Suppressor macrophage treated with lipopolysaccharide for 4 hours (primary cell): ENCODE measurements at regions not wholly inside any gene's neighbourhood (a gene's known extent, or its start where the extent isn't known, plus 50 kb on each side); places are given as distances from the start of the nearest gene placed in this dataset.

Source experiments
- DNase-seq: peaks from one replicate; pipeline ENCODE4 v3.0.0-alpha.2; 2020

GRCh38 chr4:155510771-155511170, 134.0 kb upstream of the MAP9 start:
- no peak for DNase-seq

DNA sequence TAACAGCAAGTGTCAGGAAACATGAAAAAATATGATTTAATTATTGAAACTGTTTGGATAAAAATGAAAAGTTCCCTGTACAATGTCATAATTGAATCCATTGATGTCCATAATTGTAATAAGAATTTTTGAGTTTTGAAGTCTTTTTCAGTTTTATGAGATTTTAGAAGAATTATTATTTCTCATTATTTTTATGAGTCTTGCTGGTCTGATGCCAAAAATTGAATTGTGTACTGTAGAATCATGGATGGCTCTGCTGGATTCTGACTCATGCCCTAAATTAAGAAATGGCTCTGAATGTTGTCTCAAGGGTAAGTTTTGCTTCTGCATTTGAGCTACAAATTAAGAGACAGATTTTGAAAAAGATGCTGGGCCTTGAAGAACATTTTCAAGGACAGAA, 132.8 kb upstream of the MAP9 start:
- DNase-seq: peak; percentile 57

GRCh38 chr4:155506745-155507144, 130.0 kb upstream of the MAP9 start:
- no peak for DNase-seq

DNA sequence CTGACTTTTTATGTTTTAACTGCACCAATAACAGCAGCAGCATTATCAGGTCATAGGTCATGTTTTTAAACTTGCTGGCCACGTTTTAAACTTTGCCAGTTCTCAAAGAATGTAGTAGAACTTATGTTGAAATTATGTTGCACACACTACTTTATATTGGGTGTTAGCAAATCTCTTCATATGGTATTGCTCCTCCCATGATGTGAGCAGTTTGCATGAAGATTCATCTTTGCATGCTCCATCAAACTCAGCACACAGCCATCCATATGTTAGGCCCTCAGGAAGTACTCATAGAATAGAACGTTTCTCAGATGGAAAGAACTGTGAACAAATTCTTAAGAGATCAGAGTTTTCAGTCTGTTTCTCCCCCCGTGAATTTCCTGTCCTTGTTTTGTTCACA, 128.6 kb upstream of the MAP9 start:
- no peak for DNase-seq

- no peak for DNase-seq
Observed at GRCh38 chr4:155497306-155497705, 120.5 kb upstream of the MAP9 start.

DNA sequence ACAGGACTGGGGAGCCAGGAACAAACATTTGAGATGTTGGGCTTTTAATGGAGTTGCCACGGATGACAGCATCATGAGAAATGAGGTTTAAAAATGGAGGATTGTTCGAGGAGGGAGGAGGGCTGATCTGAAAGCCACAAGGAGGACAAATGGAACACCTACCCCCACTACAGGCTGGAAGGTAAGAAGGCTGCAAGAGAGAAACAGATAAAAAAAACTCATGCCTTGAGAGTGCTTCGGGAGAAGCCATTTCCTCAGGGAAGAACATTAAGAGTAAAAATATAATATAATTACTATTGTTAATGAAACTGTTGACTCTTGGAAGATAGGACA, 119.5 kb upstream of the MAP9 start:
- no peak for DNase-seq

DNA sequence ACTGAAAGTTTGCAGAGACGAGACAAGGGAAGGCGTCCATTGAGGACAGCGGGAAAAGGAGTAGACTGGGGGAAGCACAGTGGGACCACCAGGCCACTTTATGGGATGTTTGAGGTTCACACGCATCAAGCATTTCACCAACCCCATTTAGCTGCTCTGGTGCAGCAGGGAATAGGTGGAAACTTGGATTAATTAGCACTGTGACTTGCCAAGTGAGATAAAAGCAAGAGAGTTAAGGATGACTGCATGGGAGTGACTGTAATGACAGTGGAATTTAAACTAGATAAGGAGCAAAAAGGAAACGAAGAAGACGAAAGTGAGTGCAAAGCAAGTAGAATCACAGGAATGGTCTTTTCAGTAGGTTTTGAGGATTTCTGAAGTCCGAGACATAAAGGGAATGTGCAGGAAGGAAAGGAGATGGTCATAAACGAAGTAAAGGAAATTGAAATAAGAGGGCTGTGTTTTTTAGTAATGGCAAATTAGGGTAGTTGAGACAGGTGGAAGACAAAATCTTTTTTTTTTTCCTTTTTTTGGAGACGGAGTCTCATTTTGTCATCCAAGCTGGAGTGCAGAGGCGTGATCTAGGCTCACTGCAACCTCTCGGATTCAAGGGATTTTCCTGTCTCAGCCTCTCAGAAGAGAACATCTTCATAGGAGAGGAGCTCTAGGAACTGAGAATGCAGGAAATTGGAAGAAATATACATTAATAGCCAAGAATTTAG, 119.0 kb upstream of the MAP9 start:
- DNase-seq: no peak

- DNase-seq: no peak
Observed at GRCh38 chr4:155494037-155494718, 117.4 kb upstream of the MAP9 start.

- DNase-seq: no peak
Observed at GRCh38 chr4:155491336-155492120, 114.8 kb upstream of the MAP9 start.

- DNase-seq: no peak
Observed at GRCh38 chr4:155489271-155489670, 112.5 kb upstream of the MAP9 start.

DNA sequence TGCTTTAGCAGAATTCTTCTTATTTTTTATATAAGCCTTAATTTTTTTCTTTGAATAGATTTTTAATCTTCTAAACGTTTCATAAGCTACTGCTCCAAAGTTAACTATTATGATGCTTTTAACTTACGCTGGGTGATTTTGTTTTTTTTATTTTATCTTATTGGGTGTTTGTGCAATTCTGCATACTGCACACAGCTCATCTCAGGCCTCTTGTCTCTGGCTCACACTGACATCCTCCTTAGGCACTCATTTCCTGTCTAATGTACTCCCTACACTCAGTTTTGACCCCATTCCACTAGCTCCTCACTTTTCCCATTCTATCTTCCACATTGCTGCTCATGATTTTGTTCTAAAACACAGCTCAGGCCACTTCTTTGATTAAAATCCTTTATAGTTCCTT, 111.9 kb upstream of the MAP9 start:
- DNase-seq: no peak

- DNase-seq: peak; percentile 18
Observed at GRCh38 chr4:155487210-155487609, 110.4 kb upstream of the MAP9 start.

DNA sequence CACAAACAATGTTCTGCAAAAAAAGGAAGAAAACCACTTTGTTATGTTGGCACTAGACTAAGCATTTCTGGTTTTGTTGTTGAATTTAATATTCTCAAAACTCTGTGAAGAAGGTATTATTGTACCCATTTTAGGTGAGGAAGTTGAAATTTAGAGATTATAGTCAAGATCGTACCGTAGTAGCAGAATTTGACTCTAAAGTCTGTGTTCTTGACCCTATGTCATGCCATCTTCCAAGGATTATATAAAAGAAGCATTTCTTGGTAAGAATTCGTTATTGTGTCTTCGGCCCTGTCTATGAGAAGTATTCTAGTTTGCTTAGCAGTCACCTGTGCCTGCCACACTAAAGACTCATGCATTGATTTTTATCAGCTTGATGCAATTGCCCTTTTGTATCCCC, 104.4 kb upstream of the MAP9 start:
- DNase-seq: no peak

- no peak for DNase-seq
Observed at GRCh38 chr4:155479835-155480234, 103.1 kb upstream of the MAP9 start.

DNA sequence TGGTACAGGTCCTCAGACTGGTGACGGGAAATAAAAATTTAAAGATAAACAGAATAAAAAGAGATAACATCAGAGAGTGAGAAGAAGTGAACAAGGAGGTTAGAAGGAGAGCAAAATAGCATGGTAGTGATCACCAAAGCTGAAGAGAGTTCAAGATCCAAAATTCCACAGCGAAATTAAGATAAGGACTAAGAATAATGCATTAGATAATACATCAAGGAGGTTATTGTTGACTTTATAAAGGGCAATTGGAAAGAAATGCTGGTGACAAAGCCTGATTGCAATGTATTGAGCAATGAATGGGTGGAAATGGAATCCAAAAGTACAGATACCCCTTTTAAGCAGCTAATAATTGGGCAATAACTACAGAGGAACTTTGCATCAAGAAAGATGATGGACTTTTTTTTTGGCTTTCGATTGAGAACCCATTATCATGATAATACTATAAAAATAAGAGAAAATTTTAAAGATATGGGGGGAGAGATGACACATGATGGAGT, 101.6 kb upstream of the MAP9 start:
- peak; percentile 23 for DNase-seq

DNA sequence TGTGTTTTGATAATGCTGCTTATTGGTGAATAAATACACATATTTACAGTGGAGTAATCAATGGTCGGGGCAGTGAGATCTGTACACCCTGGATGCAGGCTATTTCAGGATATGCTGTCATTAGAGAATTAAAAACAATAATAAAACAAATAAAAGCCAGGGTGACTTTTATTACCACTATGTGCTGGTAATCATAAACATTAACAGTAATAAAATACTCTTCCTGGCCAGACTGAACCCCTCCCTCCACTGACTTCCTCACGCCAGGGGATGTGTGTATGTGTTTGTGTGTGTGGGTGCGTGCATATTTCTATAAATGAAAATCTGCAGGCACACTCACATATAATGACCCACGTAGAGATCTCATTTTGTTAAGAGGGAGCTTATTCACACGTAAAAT, 98.0 kb upstream of the MAP9 start:
- no peak for DNase-seq

DNA sequence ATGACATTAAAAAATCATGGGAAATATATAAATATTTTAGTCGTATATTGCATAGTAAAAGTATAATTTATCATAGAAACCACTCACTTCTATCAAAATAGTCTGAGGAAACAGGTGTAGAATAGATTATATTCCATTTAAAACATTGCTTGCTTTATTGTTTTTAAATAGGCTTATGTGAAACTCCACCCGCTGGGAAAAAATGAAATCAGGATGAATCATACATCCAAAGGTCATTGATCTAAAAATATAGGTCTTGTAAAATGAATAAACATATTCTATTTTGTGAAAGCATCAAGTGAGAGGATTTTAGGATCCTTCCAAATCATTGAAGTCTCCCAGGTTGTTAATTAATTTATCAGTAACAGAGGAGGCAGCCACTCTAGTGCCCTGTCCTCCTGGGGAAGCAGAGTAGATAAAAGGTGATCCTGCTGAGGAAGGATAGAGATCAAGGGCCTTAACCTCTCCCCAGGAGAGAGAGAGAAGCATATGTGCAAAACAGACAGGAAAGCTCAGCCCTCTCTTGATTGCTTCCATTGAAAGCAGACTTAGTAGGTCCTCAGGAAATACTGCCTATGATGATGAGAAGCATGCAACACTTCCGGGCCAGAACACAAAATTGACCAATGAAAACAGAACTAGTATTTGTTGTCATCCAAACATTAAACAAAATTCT, 96.8 kb upstream of the MAP9 start:
- peak; percentile 17 for DNase-seq

DNA sequence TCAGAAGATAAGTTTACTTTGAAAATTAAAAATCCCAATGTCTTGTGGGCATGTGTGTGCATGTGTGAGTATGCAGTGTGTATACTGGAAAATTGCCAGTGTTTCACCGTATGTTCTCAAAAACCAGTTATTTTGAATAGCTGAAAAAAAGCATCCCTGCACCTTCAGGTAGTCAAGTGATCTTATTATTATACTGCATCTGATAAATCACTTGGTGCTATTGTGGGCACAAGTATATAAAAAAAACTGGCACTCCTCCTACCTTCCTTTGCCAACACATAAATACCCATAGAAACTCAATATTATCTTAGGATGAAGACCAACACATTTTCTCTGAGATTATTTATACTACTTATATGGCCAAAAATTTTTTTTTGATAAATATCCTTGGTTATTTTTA, 91.5 kb upstream of the MAP9 start:
- no peak for DNase-seq

- peak; percentile 39 for DNase-seq
Observed at GRCh38 chr4:155450676-155451075, 73.9 kb upstream of the MAP9 start.

- DNase-seq: no peak
Observed at GRCh38 chr4:155445306-155445705, 68.5 kb upstream of the MAP9 start.

- DNase-seq: no peak
Observed at GRCh38 chr4:155444721-155445120, 68.0 kb upstream of the MAP9 start.

DNA sequence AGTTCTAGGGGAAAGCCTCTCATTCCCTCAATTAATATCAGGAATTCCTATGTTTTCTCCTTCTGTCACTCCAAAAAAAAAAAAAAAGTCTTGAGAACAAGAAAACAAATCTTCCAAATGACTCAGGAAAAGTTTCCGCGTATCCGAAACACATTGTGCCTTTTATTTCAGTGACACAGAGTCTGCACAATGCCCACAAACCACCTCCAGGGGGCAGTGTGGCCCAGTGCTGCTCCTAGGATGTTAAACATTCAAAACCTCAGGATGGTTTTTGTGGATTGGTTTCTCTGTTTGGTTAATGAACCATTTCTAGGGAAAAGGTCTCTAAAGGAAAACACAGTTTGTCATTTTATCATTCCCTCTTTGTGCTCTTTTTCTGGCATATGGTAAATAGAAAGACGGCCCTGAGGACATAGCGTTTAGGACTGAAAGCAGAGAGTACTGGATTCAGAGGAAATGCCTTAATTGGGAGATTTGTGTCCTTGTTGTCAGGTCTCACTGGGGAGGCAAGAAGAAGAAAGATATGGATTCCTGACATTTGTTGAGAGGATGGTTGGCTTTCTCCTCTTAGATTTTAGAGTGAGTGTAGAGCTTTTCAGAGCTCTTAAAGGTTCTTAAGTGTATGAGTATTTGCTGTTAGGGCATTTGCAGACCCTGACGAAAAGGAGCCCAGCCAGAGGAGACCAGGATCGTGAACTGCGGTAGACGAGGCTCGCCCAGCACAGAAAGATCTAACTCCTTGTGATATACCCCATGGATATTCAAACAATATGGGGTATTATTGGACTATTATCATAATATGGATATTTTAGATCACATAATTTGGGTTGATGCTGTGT, 65.7 kb upstream of the MAP9 start:
- DNase-seq: peak; percentile 82
